ENCODE measurements at regions not wholly inside any gene's neighbourhood (a gene's known extent, or its start where the extent isn't known, plus 50 kb on each side); places are given as distances from the start of the nearest gene placed in this dataset.
"Not testable (repeated sequence)": the region's sequence is repeated elsewhere in the genome, so short reads cannot be mapped to it uniquely, and the experiment has no call there.

DNA sequence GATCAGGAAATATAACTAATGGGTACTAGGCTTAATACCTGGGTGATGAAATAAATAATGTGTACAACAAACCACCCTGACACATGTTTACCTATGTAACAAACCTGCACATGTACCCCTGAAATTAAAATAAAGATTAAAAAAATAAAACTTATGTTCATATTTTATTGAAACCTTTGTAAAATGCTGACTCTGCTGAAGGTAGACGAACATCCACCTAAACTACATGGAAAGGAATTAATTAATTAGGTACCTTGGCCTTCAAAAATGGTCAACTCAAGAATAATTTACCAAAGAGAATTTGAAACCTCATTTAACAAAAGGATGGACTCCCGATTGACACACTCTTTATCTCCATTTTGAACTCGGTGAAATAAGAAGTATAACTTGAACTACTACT lies 152.3 kb upstream of the OR13F1 start:
- no peak for DNase-seq (ENCODE audit: low spot score)
- ChIA-PET POLR2A (ENCODE audit: low non-redundant PET) (no interaction called here), CTCF (no interaction called here)
- H3K27ac ChIP-seq: no peak overlapping the region
- TF ChIP-seq, protein P1, sequence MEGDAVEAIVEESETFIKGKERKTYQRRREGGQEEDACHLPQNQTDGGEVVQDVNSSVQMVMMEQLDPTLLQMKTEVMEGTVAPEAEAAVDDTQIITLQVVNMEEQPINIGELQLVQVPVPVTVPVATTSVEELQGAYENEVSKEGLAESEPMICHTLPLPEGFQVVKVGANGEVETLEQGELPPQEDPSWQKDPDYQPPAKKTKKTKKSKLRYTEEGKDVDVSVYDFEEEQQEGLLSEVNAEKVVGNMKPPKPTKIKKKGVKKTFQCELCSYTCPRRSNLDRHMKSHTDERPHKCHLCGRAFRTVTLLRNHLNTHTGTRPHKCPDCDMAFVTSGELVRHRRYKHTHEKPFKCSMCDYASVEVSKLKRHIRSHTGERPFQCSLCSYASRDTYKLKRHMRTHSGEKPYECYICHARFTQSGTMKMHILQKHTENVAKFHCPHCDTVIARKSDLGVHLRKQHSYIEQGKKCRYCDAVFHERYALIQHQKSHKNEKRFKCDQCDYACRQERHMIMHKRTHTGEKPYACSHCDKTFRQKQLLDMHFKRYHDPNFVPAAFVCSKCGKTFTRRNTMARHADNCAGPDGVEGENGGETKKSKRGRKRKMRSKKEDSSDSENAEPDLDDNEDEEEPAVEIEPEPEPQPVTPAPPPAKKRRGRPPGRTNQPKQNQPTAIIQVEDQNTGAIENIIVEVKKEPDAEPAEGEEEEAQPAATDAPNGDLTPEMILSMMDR (conservative IDR thresholded peaks at IDR 0.05; ENCODE audit: low read depth): no peak

DNA sequence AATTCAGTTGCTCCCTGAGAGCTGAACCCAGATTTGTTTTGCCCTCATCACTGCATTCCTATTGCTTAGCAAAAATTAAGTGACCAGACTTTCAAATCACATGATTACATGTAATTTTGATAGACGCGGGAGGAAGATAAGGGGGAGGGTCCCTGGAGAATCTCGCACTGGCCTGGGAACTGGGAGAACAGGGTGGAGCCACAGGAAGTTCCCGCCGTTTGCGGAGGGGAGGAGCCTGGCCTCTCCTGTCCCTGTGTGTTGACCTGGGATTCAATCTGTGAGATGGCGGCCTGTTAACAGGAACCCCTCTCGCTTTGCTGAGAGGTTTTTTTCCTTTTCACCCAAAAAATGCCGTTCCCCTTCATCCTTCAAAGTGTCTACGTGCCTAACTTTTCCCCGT lies 142.9 kb upstream of the OR13F1 start:
- DNase-seq (ENCODE audit: low spot score): no peak
- TF ChIP-seq, protein P1 (conservative IDR thresholded peaks at IDR 0.05; ENCODE audit: low read depth): no peak
- no peak overlapping the region for H3K27ac ChIP-seq
- POLR2A ChIA-PET (ENCODE audit: low non-redundant PET): no interaction called here
- CTCF ChIA-PET: no interaction called here

DNA sequence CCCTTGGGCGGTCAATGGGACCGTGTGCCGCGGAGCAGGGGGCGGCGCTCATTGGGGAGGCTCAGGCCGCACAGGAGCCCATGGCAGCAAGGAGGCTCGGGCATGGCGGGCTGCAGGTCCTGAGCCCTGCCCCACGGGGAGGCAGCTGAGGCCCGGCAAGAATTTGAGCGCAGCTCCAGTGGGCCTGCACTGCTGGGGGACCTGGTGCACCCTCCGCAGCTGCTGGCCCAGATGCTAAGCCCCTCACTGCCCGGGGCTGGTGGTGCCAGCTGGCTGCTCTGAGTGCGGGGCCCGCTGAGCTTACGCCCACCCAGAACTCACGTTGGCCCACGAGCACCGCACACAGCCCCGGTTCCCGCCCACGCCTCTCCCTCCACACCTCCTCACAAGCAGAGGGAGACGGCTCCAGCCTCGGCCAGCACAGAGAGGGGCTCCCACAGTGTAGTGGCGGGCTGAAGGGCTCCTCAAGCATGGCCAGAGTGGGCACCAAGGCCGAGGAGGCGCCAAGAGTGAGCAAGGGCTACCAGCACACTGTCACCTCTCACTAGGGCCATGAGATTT lies 141.1 kb upstream of the OR13F1 start:
- ChIA-PET CTCF (no interaction called here), POLR2A (ENCODE audit: low non-redundant PET) (no interaction called here)
- no peak for DNase-seq (ENCODE audit: low spot score)
- H3K27ac ChIP-seq: no peak overlapping the region
- TF ChIP-seq, protein P1 (conservative IDR thresholded peaks at IDR 0.05; ENCODE audit: low read depth): no peak

DNA sequence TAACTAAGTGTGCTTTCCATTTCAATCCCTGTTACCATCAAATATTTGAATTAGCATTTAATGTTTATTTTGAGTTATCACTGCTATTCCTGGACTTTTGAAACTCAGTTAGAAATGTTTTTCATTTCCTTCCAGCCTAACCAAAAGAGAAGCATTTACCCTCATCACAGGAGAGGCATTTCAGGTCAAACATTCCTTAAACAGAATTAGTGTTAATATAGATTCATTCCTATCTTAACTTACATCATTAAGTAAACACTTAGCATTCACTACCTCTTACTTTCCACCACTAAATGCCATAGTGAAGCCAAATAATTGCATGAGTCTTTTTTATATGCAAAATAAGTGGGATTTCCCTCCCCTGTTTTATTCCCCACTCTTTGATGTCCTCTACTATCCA lies 136.6 kb upstream of the OR13F1 start:
- H3K27ac ChIP-seq: no peak overlapping the region
- CTCF ChIA-PET: no interaction called here
- TF ChIP-seq, protein P1 (conservative IDR thresholded peaks at IDR 0.05; ENCODE audit: low read depth): no peak
- POLR2A ChIA-PET (ENCODE audit: low non-redundant PET): no interaction called here
- no peak for DNase-seq (ENCODE audit: low spot score)

DNA sequence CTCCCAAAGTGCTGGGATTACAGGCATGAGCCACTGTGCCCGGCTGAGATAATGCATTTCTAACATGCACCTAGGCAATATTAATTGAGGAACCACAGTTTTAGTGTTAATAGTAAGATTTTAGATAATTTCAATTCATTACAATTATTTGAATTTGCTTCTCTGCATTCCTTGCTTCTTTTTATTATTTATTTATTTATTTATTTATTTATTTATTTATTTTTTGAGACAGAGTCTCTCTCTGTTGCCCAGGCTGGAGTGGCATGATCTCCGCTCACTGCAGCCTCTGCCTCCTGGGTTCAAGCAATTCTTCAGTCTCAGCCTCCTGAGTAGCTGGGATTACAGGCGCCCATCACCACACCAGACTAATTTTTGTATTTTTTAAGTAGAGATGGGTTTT lies 135.7 kb upstream of the OR13F1 start:
- DNase-seq (ENCODE audit: low spot score); POLR2A ChIA-PET (ENCODE audit: low non-redundant PET); CTCF ChIA-PET; H3K27ac ChIP-seq: not testable (repeated sequence)

DNA sequence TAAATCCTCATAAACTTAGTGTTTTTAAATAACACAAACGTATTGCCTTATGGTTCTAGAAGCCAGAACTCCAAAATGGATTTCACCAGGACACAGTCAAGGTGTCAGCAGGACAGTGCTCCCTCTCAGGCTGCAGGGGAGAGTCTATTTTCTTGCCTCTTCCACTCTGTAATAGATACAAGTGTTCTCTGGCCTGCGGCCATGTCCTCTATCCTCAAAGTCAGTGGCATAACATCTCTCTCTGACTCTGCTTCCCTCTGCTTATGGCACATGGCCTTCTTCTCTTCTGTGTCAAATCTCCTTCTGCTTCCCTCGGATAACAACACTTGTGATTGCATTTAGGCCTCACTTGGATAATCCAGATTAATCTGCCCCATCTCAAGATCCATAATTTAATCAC lies 129.4 kb upstream of the OR13F1 start:
- ChIA-PET POLR2A (ENCODE audit: low non-redundant PET) (no interaction called here), CTCF (no interaction called here)
- no peak for DNase-seq (ENCODE audit: low spot score)
- TF ChIP-seq, protein P1 (conservative IDR thresholded peaks at IDR 0.05; ENCODE audit: low read depth): no peak
- H3K27ac ChIP-seq: no peak overlapping the region

DNA sequence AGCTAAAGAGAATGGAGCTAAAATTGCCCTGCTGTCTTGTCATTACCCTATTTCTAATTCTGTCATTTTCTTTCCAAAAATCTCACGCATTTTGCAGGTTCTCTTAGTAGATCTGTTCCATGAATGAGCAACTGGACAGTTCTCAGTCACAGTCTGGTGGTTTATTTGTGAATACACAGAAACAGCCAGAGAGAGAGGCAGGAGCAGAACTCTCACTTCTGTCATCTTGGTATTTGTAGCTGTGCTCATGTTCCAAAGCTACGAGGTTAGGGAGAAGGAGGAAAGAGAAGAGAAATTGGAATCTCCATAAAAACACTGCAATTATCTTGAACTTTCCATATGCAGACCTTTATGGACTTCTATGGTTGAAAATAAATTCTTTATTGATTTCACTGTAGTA lies 118.0 kb upstream of the OR13F1 start:
- CTCF ChIA-PET: interaction anchor here (0.5 to 2.4 kb wide), 19 partner anchors 9 to 1754 kb away, joined by 3 to 48 read pairs (median 4); no protein-coding TSS in a partner anchor
- POLR2A ChIA-PET (ENCODE audit: low non-redundant PET): no interaction called here
- DNase-seq (ENCODE audit: low spot score): no peak
- TF ChIP-seq, protein P1 (conservative IDR thresholded peaks at IDR 0.05; ENCODE audit: low read depth): no peak
- H3K27ac ChIP-seq: no peak overlapping the region
